Left ventricle myocardium inferior (tissue), 1 donor: ENCODE measurements at regions not wholly inside any gene's neighbourhood (a gene's known extent, or its start where the extent isn't known, plus 50 kb on each side); places are given as distances from the start of the nearest gene placed in this dataset.

ENCODE experiments used
- DNase-seq: peaks from one replicate; pipeline ENCODE4 v3.0.0-alpha.2; 2020
- H3K27ac ChIP-seq: fragments of 200-600 bp; replicated peaks from 2 replicates; pipeline ENCODE4 v1.8.0; 2021
- H3K27me3 ChIP-seq: fragments of 200-600 bp; 2 replicates; pipeline ENCODE4 v1.8.0; 2021; ENCODE audit warnings: low read depth
- H3K36me3 ChIP-seq: fragments of 200-600 bp; 2 replicates; pipeline ENCODE4 v1.8.0; 2021
- H3K4me1 ChIP-seq: fragments of 200-600 bp; 2 replicates; pipeline ENCODE4 v1.8.0; 2021
- H3K4me3 ChIP-seq: fragments of 200-600 bp; 2 replicates; pipeline ENCODE4 v1.8.0; 2021; ENCODE audit warnings: mild to moderate bottlenecking, moderate library complexity
- H3K9me3 ChIP-seq: fragments of 200-600 bp; replicated peaks from 2 replicates; pipeline ENCODE4 v1.8.0; 2021
- intact Hi-C: fragments of 100-400 bp; cut with micrococcal nuclease; formaldehyde crosslinking; loops from one replicate; pipeline ENCODE4 v1.11.0; 2022
- TF ChIP-seq, protein P1 (sequence below): fragments of 200-600 bp; IDR thresholded peaks from 2 replicates; pipeline ENCODE4 v1.8.0; 2021; ENCODE audit warnings: antibody characterized with exemption, mild to moderate bottlenecking, borderline replicate concordance
- donor health status: DM: no; HTN: yes; CAD: no; lungs with severe emphysema.

GRCh38 chr5:8070138-8070537 lies 201.2 kb downstream of the MTRR start:
- Histone ChIP-seq H3K4me3 (no peak overlapping the region), H3K9me3 (no peaks in the 10 kb centered on the region), H3K27ac (no peak overlapping the region), H3K36me3 (no peaks in the 10 kb centered on the region), H3K27me3 (no peaks in the 10 kb centered on the region), H3K4me1 (no peaks in the 10 kb centered on the region)
- DNase-seq: no peak
- intact Hi-C loops: no loop called here
- TF ChIP-seq, protein P1, sequence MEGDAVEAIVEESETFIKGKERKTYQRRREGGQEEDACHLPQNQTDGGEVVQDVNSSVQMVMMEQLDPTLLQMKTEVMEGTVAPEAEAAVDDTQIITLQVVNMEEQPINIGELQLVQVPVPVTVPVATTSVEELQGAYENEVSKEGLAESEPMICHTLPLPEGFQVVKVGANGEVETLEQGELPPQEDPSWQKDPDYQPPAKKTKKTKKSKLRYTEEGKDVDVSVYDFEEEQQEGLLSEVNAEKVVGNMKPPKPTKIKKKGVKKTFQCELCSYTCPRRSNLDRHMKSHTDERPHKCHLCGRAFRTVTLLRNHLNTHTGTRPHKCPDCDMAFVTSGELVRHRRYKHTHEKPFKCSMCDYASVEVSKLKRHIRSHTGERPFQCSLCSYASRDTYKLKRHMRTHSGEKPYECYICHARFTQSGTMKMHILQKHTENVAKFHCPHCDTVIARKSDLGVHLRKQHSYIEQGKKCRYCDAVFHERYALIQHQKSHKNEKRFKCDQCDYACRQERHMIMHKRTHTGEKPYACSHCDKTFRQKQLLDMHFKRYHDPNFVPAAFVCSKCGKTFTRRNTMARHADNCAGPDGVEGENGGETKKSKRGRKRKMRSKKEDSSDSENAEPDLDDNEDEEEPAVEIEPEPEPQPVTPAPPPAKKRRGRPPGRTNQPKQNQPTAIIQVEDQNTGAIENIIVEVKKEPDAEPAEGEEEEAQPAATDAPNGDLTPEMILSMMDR: no peak

DNA sequence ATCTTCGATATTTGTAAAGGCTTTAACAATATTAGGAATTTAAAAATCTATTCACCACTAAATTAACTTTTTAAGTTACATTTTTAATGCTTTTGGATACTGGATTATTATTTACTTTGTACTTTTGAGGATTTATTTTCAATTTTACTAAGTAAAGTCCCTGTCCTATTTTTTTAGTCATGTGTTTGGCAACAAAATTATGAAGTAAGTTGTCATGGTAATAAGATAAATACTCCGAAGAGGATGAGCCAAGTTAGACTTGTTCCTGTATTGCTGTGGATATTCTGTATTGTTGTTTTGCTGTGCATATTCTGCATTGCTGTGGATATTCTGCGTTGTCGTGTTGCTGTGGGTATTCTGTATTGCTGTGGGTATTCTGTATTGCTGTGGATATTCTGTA lies 210.1 kb downstream of the MTRR start:
- no peak overlapping the region for H3K4me3 ChIP-seq
- TF ChIP-seq, protein P1: no peak
- peaks cover 9% of the 10 kb centered on the region for H3K9me3 ChIP-seq
- no peak overlapping the region for H3K27ac ChIP-seq
- H3K27me3 ChIP-seq: no peaks in the 10 kb centered on the region
- H3K36me3 ChIP-seq: no peaks in the 10 kb centered on the region
- H3K4me1 ChIP-seq: no peaks in the 10 kb centered on the region
- intact Hi-C loops: no loop called here
- DNase-seq: no peak

- intact Hi-C loops: no loop called here
- H3K4me1 ChIP-seq: no peaks in the 10 kb centered on the region
- TF ChIP-seq, protein P1: no peak
- DNase-seq: no peak
- peaks cover 9% of the 10 kb centered on the region for H3K9me3 ChIP-seq
- no peaks in the 10 kb centered on the region for H3K27me3 ChIP-seq
- H3K36me3 ChIP-seq: no peaks in the 10 kb centered on the region
- no peak overlapping the region for H3K27ac ChIP-seq
- no peak overlapping the region for H3K4me3 ChIP-seq
These were observed 212.2 kb downstream of the MTRR start for GRCh38 chr5:8081179-8081578.

DNA sequence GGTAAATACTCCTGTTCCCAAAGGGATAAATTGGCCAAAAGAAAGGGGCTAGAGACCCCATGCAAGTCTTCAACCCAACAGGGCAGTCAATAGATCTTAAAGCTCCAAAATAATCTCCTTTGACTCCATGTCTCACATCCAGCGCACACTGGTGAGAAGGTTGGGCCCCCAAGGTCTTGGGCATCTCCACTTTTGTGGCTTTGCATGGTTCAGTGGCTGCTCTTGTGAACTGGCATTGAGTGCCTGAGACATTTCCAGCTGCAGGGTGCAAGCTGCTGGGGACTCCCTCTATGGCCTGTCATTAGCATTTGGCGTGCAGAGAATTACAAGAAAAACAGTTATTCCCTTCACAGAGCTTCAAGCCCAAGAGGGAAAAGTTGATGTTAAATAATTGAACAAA lies 224.7 kb downstream of the MTRR start:
- no peaks in the 10 kb centered on the region for H3K27me3 ChIP-seq
- TF ChIP-seq, protein P1: no peak

GRCh38 chr5:8094304-8094703 lies 225.4 kb downstream of the MTRR start:
- DNase-seq: no peak
- Histone ChIP-seq H3K4me1 (no peaks in the 10 kb centered on the region), H3K9me3 (no peaks in the 10 kb centered on the region), H3K4me3 (no peak overlapping the region), H3K36me3 (no peaks in the 10 kb centered on the region), H3K27ac (no peak overlapping the region), H3K27me3 (no peaks in the 10 kb centered on the region)
- intact Hi-C loops: no loop called here
- TF ChIP-seq, protein P1: no peak

More for the DNA sequence above, 224.7 kb downstream of the MTRR start:
- intact Hi-C loops: no loop called here
- Histone ChIP-seq H3K4me3 (no peak overlapping the region), H3K27ac (no peak overlapping the region), H3K4me1 (no peaks in the 10 kb centered on the region), H3K36me3 (no peaks in the 10 kb centered on the region), H3K9me3 (no peaks in the 10 kb centered on the region)
- DNase-seq: no peak

DNA sequence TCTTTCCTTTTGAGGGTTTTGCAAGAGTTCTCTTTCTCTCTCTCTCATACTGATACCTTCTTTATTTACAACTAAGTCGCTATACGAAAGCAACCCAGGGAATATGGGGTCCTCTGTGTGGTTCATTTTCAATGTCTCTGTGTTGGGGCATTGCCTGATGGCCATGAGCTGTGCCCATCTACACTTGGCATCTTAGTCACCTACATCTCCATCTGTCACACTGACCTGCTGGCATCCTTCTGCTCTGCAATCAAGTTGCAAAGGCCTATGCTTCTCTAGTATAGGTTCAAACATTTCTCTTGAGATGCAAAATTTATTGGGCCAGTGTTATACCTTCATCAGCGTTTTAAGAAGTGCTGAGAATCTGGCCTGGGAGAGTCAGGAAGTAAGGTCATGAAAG lies 228.2 kb downstream of the MTRR start:
- intact Hi-C loops: no loop called here
- TF ChIP-seq, protein P1: no peak
- DNase-seq: no peak
- Histone ChIP-seq H3K27ac (no peak overlapping the region), H3K4me1 (no peaks in the 10 kb centered on the region), H3K9me3 (peaks cover 17% of the 10 kb centered on the region), H3K4me3 (no peak overlapping the region), H3K36me3 (no peaks in the 10 kb centered on the region), H3K27me3 (no peaks in the 10 kb centered on the region)
